Activated B cell treated with CpG ODN at 0.5 μM for 24 hours (primary cell): ENCODE measurements at regions not wholly inside any gene's neighbourhood (a gene's known extent, or its start where the extent isn't known, plus 50 kb on each side); places are given as distances from the start of the nearest gene placed in this dataset.

ENCODE experiments used
- ATAC-seq: fragments of 200-7000 bp; cut with Tn5 transposase; one replicate; pipeline ENCODE4 v1.10.0; 2021; ENCODE audit warnings: low read depth, mild to moderate bottlenecking, moderate library complexity
- CTCF ChIA-PET: fragments of 350-600 bp; sonication (Branson Sonifier 250); formaldehyde crosslinking; loops from one replicate; lab custom pipeline; 2021; ENCODE audit warnings: antibody characterized with exemption; lab: Charles Lee
- POLR2A ChIA-PET: fragments of 350-600 bp; sonication (Branson Sonifier 250); formaldehyde crosslinking; loops from one replicate; lab custom pipeline; 2021; ENCODE audit warnings: antibody characterized with exemption; lab: Charles Lee
- DNase-seq: peaks from one replicate; pipeline ENCODE4 v3.0.0; 2022
- H3K27ac Mint-ChIP-seq: one replicate; pipeline ENCODE4 v1.8.0; 2020; ENCODE audit warnings: mixed read lengths
- H3K27me3 Mint-ChIP-seq: one replicate; pipeline ENCODE4 v1.8.0; 2021; ENCODE audit warnings: mixed read lengths
- H3K36me3 Mint-ChIP-seq: one replicate; pipeline ENCODE4 v1.8.0; 2021; ENCODE audit warnings: low read depth, mixed read lengths
- H3K4me1 Mint-ChIP-seq: one replicate; pipeline ENCODE4 v1.8.0; 2021; ENCODE audit warnings: mixed read lengths
- H3K4me3 Mint-ChIP-seq: one replicate; pipeline ENCODE4 v1.8.0; 2020; ENCODE audit warnings: mild to moderate bottlenecking, mixed read lengths
- H3K9me3 Mint-ChIP-seq: one replicate; pipeline ENCODE4 v1.8.0; 2020; ENCODE audit warnings: mixed read lengths
- intact Hi-C: fragments of 100-400 bp; cut with micrococcal nuclease; formaldehyde crosslinking; loops from one replicate; pipeline ENCODE4 v1.15.1; 2024
- TF ChIP-seq, protein P1 (sequence below): fragments of 200-600 bp; IDR thresholded peaks from one replicate; pipeline ENCODE4 v1.8.0; 2022; ENCODE audit warnings: antibody characterized with exemption, mild to moderate bottlenecking

DNA sequence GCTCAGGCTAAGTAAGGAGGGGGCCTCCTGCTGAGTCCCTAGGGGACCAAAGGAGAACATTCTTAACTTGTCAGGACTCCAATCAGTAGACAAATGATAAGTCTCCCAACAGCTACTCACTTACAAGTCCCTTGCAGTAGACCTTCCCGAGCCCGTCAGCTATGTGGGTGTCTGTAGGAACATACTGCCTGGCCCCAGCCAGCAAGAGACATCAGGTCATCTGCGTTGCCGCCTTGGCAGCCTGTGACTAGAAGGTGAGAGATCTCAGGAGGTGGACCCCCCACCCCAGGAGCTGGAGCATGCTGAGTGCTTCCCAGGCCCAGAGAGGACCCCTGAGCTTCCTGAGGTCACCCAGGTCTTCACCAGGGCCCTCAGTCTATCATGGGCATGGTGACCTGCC, 250.5 kb downstream of the C1orf94 start:
- Mint-ChIP-seq H3K27me3 (peaks cover 8% of the 10 kb centered on the region), H3K36me3 (no peaks in the 10 kb centered on the region), H3K4me3 (no peak overlapping the region), H3K4me1 (no peaks in the 10 kb centered on the region), H3K27ac (no peak overlapping the region), H3K9me3 (no peaks in the 10 kb centered on the region)
- intact Hi-C loops: no loop called here
- ATAC-seq (no peak), DNase-seq (no peak)
- ChIA-PET POLR2A (no interaction called here), CTCF (no interaction called here)
- TF ChIP-seq, protein P1, sequence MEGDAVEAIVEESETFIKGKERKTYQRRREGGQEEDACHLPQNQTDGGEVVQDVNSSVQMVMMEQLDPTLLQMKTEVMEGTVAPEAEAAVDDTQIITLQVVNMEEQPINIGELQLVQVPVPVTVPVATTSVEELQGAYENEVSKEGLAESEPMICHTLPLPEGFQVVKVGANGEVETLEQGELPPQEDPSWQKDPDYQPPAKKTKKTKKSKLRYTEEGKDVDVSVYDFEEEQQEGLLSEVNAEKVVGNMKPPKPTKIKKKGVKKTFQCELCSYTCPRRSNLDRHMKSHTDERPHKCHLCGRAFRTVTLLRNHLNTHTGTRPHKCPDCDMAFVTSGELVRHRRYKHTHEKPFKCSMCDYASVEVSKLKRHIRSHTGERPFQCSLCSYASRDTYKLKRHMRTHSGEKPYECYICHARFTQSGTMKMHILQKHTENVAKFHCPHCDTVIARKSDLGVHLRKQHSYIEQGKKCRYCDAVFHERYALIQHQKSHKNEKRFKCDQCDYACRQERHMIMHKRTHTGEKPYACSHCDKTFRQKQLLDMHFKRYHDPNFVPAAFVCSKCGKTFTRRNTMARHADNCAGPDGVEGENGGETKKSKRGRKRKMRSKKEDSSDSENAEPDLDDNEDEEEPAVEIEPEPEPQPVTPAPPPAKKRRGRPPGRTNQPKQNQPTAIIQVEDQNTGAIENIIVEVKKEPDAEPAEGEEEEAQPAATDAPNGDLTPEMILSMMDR: no peak

DNA sequence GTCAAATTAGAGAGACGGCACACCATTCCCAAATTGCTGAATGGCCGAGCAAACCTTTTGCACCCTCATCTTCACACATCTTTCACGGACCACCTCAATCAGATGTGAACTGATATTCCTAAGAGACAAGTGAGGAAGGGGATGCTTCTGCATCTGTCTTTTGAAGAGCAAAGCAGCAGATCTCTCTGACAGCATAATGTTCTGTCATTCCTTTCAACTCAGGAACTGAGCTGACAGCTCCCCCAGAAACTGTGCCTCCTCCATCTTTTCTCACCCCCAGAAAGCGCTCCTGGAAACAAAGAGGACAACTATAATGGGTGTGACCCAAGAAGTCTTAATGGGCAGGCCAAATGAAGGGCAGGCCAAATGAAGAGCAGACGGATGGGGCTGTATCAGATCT, 256.4 kb downstream of the C1orf94 start:
- intact Hi-C loops: no loop called here
- ATAC-seq (no peak), DNase-seq (no peak)
- ChIA-PET CTCF (no interaction called here), POLR2A (no interaction called here)
- H3K36me3 Mint-ChIP-seq: no peaks in the 10 kb centered on the region
- TF ChIP-seq, protein P1: no peak
- no peak overlapping the region for H3K27ac Mint-ChIP-seq
- no peaks in the 10 kb centered on the region for H3K27me3 Mint-ChIP-seq
- H3K4me3 Mint-ChIP-seq: no peak overlapping the region
- no peaks in the 10 kb centered on the region for H3K4me1 Mint-ChIP-seq
- H3K9me3 Mint-ChIP-seq: no peaks in the 10 kb centered on the region

DNA sequence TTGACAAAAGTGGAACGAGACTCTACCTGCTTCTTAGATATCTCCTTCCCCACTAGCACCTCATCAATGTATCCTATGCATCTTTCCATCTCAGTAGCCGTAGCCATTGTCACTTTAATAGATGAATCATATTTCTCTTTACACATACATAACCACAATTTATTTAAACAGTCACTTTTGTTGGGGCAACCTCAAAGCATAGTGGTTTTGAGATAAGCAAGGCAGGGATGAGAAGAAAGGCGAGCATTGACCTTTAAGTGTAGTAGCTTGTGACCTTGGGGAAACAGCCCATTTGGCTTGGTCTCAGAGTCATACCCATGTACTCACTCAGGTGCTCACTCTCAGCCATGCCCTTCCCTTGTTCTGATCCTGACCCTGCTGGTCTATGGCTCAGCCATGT, 260.1 kb downstream of the C1orf94 start:
- H3K9me3 Mint-ChIP-seq: no peaks in the 10 kb centered on the region
- no peak for DNase-seq
- intact Hi-C loops: no loop called here
- peaks cover 2% of the 10 kb centered on the region for H3K27me3 Mint-ChIP-seq
- no peak overlapping the region for H3K4me3 Mint-ChIP-seq
- no peaks in the 10 kb centered on the region for H3K4me1 Mint-ChIP-seq
- ChIA-PET POLR2A (no interaction called here), CTCF (no interaction called here)
- no peak for ATAC-seq
- H3K27ac Mint-ChIP-seq: no peak overlapping the region
- no peaks in the 10 kb centered on the region for H3K36me3 Mint-ChIP-seq
- TF ChIP-seq, protein P1: no peak

DNA sequence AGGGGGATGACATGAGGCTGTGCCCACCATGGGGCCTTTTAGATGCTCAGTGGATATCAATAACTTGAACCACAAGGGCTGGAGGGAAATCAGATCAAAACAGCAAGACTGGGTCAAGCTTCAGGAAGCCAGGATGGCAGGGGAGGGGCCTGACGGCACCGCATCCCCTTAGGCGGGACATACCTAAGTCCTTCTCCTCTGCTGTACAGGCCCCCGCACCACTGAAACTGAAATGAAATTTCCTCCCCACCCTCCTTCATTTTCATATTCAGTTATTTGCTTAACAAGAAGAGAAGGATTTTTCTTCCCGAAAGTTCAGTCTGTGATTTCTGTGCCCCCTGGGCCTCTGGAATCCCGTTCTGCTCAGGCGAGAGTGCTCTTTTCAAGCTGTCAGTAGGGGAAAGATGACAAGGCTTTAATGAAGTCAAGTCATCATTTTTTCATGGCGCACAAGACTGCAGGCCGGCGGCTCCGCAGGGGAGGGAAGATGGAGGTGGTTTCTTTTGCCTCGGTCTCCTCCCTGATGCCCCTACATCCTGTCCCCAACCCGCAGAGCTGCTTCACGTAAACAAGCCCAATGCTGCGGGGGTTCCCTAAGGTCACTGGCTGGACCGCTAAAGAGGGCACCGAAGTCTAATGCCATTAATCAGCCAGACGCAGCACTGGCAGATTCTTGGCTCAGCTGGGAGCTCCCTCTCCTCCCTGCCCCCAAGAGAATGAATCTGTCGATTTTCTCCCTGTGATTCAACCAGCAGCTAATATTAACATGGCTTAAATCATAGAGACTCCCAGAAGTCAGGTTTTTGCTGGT, 264.8 kb downstream of the C1orf94 start:
- no peak overlapping the region for H3K27ac Mint-ChIP-seq
- no peaks in the 10 kb centered on the region for H3K36me3 Mint-ChIP-seq
- TF ChIP-seq, protein P1: no peak
- no peaks in the 10 kb centered on the region for H3K4me1 Mint-ChIP-seq
- DNase-seq (no peak), ATAC-seq (no peak)
- no peak overlapping the region for H3K4me3 Mint-ChIP-seq
- CTCF ChIA-PET: no interaction called here
- POLR2A ChIA-PET: no interaction called here
- intact Hi-C loops: no loop called here
- H3K9me3 Mint-ChIP-seq: no peaks in the 10 kb centered on the region
- H3K27me3 Mint-ChIP-seq: peaks cover 2% of the 10 kb centered on the region

DNA sequence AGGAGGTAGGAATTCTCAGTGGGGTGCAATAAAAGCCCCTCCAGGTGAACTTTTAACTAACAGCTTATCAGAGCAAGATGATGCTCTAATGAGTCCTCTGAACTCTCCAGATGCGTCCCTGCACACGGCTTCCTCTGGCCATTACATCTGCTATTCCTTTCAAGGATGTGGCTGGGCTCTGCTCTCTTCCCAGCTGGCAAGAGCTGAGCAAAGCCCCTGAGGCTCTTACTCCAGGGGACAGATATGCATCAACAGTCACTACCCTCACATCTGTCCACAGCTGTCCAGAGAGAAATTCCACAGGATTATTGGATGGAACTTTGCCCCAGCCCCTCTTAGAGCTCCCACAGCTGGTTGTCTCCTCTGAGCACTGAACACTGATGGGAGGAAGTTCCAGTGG, 267.8 kb downstream of the C1orf94 start:
- Mint-ChIP-seq H3K27ac (no peak overlapping the region), H3K27me3 (peaks cover 7% of the 10 kb centered on the region), H3K4me1 (no peaks in the 10 kb centered on the region), H3K9me3 (no peaks in the 10 kb centered on the region), H3K36me3 (no peaks in the 10 kb centered on the region), H3K4me3 (no peak overlapping the region)
- no peak for DNase-seq
- TF ChIP-seq, protein P1: no peak
- intact Hi-C loops: no loop called here
- ChIA-PET POLR2A (no interaction called here), CTCF (no interaction called here)
- no peak for ATAC-seq
